NCI-H748 (cell line): ENCODE measurements at regions not wholly inside any gene's neighbourhood (a gene's known extent, or its start where the extent isn't known, plus 50 kb on each side); places are given as distances from the start of the nearest gene placed in this dataset.
"Not testable (repeated sequence)": the region's sequence is repeated elsewhere in the genome, so short reads cannot be mapped to it uniquely, and the experiment has no call there.

Experiments used
- DNase-seq: peaks from one replicate; lab custom pipeline; 2025; ENCODE audit not compliant: unreplicated experiment; lab: John Stamatoyannopoulos, UW

DNA sequence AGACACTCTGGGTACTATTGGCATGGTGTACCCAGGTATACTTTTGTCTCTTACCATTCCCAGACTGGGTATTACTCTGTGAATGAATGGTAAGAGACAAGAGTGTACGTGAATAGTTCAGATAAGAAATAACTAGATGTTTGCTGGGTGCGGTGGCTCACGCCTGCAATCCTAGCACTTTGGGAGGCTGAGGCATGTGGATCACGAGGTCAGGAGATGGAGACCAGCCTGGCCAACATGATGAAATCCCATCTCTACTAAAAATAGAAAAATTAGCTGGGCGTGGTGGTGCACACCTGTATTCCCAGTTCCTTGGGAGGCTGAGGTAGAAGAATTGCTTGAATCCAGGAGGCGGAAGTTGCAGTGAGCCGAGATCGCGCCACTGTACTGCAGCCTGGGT is 75.8 kb upstream of the VKORC1L1 start:
- DNase-seq, result not testable (repeated sequence)

DNA sequence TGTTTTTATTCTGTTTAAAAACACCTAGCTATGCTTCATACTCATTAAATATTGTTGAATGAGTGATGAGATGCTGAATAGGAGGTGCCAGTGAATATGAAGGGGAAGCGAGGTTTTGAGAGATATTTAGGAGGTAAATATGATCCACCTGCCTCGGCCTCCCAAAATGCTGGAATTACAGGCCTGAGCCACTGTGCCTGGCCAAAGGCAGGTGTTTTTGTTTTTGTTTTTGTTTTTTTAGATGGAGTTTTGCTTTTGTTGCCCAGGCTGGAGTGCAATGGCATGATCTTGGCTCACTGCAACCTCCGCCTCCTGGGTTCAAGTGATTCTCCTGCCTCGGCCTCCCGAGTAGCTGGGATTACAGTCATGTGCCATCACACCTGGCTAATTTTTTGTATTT is 75.3 kb upstream of the VKORC1L1 start:
- not testable (repeated sequence) for DNase-seq

DNA sequence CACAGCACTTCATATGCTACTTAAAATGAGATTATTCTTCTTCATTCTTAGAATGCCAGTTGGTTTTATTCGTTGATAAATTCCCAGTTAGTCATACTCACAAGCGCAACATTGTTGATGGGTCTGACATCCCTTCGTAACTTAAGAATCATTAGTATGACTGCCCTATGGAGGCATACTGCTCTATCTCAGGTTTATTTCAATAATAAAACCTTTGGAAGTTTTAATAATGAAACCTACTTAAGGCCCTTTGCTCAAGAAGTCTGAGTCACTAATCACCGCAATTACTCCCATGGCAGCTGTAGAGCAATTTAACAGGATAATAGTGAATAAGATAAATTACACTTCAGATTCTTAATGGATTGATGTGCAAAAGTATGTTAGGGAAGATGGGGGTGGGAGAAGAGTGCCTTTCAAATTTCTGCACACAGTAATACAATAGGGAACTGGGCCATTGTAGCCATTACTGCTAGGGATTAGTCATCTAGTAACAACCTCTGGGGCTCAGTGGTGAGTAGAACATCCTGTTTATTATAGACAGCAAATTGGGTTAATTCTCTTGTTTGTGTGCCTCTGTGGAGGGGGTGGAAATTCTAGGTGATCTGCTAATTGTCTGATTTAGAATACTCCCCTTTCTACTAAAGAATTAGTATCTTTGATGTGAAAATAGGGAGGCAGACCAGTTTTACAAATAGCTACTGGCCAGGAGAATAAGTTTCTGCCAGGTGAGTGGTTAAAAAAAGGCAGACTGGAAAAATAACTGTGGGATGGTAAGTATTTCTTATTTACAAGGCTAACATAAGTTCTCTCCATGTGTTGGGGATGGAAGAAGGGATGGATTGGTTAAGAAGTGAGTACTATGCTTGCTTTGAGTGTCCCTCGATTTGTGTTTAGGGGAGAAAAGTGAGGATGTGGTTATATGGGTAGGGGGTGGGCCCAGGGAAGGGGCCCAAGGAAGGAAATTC is 74.5 kb upstream of the VKORC1L1 start:
- no peak for DNase-seq

DNA sequence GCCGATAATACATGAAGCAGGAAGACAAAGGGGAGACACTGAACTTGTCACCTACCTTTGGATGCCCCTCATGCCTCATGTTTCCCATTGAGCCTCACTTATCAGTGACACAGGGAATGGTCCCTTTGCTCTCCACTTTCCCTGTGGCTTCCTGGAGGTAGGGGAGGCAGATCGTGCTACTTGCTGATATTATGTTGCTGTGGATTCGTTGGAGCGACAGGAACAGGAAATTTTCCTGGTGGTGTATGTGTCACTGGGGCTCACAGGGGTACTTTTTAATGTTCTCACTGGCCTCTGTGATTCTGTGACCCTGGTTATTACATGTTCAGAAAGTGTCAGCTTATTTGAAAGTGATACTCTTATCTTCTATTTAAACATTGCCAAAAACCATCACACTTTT is 72.7 kb upstream of the VKORC1L1 start:
- not testable (repeated sequence) for DNase-seq

DNA sequence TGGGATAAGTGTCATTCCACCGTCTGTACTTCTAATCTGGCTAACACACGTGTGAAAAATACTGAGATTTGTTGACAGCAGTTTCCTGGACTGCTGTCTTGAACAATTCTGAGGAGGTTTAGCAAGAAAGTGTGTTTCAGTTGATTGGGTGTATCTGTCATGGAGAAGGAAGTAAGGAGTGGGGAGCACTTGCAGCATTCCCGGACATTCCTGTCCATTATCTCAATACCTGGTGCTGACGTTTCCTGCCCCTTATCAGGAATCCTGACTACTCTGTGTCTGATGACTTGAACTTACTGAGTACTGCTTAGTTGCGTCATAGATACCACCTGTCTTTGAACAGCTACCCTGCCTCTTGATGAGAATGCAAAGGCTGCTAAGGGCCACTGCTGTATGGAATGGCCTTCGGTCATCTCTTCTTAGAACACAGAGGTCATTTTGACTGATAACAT is 72.0 kb upstream of the VKORC1L1 start:
- DNase-seq, result no peak

DNA sequence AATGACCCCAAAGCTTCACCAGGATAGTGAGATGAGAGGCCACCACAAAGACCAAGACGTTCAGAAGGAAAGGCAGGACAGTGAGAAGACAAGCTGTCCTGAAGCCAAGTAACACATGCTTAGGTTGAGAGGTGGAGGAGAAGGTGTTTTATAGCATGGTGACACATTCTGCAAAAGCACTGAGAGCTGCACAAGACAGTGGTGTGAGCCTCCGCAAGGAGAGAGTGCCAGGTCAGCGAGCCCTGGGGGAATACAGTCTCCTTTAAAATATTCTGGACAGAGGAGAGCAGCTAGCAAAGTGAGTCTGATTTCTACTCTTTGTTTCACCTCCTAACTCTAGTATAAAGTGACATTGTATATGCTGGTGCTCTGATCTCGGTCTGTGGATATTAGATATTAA is 68.0 kb upstream of the VKORC1L1 start:
- no peak for DNase-seq

DNA sequence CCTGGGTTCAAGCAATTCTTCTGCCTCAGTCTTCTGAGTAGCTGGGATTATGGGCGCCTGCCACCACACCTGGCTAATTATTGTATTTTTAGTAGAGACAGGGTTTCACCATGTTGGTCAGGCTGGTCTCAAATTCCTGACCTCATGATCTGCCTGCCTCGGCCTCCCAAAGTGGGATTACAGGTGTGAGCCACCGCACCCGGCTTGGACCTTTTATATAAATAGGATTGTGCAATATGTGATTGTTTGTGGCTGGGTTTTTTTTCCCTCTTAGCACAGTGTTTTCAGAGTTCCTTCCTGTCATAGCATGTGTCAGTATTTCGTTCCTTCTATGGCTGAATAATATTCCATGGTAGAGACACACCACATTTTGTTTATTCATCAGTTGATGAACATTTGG is 65.8 kb upstream of the VKORC1L1 start:
- not testable (repeated sequence) for DNase-seq

DNA sequence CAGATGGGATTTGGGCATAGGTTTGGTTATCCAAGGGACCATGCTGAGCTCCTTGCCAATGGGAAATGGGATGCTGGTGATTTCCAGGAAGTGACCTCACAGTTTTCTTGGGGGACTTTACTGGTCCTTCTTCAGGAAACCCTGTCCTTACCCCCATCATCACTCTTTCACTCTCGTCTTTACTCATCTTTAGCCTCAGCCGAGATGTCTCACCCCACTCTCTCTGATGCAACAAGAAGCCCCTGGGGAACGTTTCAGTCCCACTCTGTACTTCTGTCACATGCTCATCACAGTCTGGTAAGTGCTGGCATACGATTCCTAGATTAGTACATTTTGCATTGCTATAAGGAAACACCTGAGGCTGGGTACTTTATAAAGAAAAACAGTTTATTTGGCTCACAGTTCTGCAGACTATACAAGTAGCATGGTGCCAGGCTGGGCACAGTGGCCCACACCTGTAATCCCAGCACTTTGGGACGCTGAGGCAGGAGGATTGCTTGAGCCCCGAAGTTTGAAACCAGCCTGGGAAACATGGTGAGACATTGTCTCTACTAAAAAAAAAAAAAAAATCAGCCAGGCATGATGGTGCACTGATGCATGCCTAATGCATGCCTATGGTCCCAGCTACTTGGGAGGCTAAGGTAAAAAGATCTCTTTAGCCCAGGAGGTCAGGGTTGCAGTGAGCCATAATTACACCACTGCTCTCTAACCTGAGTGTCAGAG is 63.5 kb upstream of the VKORC1L1 start:
- no peak for DNase-seq

DNA sequence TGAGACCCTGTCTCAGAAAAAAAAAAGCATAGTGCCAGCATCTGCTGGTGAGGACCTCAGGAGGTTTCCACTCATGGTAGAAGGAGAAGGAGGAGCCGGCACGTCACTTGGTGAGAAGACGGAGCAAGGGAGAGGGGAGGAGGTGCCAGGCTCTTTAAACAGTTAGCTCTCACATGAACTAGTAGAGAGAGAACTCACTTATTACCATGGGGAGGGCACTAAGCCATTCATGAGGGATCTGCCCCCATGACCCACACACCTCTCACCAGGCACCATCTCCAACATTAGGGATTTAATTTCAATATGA is 62.9 kb upstream of the VKORC1L1 start:
- no peak for DNase-seq

DNA sequence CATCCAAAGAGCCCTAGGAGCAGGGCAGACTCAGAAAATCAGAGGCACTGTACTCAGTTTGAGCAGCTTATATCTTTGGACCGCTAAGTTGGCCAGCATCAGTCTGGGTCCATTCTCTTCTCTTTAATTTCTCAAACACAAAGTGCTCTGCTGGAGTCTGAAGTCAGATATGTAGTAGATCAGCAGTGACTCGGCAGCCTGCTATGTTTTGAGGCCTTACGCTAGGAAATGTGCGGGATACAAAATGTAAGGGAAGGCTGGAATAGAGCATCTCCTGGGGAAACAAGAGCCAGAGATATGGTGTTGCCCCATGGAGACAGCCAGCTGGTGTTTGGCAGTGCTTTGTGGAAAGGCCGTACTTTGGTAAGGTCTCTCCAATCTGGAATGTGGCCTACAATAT is 60.6 kb upstream of the VKORC1L1 start:
- no peak for DNase-seq

DNA sequence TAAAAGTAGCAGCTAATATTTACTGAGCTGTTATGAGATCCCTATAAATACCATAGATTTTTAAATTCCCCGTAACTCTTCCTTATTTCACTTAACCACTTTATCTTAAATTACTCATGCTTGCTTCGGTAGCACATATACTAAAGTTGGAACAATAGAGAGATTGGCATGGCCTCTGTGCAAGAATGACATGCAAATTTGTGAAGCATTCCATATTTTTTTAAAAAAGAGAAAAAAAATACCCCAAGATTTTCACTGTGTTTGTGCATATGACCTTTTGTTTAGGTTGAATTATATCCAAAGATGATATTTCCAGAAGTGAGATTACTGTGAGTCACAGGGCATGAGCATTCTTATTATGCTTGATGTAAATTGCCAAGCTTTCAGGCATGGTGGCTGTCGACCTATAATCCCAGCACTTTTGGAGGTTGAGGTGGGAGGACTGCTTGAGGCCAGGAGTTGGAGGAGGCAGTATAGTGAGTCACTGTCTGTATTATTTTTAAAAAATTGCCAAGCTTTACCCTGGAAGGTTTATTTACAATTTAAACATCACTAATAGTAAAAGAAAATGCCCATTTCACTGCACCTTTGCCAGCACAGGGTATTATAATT is 58.2 kb upstream of the VKORC1L1 start:
- not testable (repeated sequence) for DNase-seq

DNA sequence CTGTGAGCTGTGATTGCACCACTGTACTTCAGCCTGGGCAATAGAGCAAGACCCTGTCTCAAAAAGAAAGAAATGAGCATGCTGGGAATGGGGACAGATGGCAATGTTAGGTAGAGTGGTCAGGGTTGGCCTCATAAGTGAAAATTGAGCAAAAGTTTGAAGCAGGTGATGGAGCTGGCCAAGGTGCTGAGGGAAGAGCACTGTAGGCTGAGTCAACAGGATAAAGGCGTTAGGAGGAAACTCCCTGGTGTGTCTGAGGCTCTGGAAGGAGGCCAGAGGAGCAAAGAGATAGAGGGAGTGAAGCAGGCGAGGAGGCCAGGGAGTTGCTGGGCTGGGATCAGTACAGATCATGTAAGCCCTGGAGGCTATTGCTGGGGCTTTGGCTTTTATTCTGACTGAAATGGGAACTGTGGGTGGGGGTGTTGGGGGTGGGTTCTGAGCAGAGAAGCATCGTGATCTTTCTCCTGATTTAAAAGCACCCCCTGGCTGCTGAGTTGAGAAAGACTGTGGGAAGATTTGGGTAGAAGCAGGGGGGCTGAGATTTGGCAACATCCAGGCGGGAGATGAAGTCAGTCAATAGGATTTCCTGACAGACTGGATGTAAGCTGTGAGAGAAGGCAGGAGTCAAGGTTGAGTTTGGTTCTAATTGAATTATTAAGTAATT is 52.5 kb upstream of the VKORC1L1 start:
- DNase-seq, result peak; percentile 16
